DOHH2 (cell line): ENCODE measurements at regions not wholly inside any gene's neighbourhood (a gene's known extent, or its start where the extent isn't known, plus 50 kb on each side); places are given as distances from the start of the nearest gene placed in this dataset.

Source experiments
- H3F3A ChIP-seq: fragments of 200-600 bp; sonication (generic), shearing (Covaris generic); 2 replicates; pipeline ENCODE4 v1.6.0; 2016; ENCODE audit warnings: antibody characterized with exemption, mild to moderate bottlenecking; ENCODE audit not compliant: control insufficient read depth, insufficient read depth
- H3K27ac ChIP-seq: fragments of 200-600 bp; sonication (generic); 2 replicates; pipeline ENCODE4 v1.5.1; 2014; ENCODE audit warnings: low read depth, mild to moderate bottlenecking, low read length, moderate library complexity
- H3K27me3 ChIP-seq: fragments of 200-600 bp; sonication (generic); 2 replicates; pipeline ENCODE4 v1.6.1; 2014; ENCODE audit warnings: mild to moderate bottlenecking, low read length, mixed read lengths; ENCODE audit not compliant: control insufficient read depth
- H3K36me3 ChIP-seq: fragments of 200-600 bp; sonication (generic); 2 replicates; pipeline ENCODE4 v1.6.1; 2014; ENCODE audit warnings: mild to moderate bottlenecking, low read length, moderate library complexity, mixed read lengths; ENCODE audit not compliant: control insufficient read depth
- H3K4me1 ChIP-seq: fragments of 200-600 bp; sonication (generic); 2 replicates; pipeline ENCODE4 v1.6.1; 2014; ENCODE audit warnings: mild to moderate bottlenecking, low read length, mixed read lengths; ENCODE audit not compliant: control insufficient read depth
- H3K4me2 ChIP-seq: fragments of 200-600 bp; sonication (generic); 2 replicates; pipeline ENCODE4 v1.6.0; 2014; ENCODE audit warnings: mild to moderate bottlenecking, low read length, moderate library complexity
- H3K4me3 ChIP-seq: fragments of 200-600 bp; sonication (generic); 2 replicates; pipeline ENCODE4 v1.5.1; 2014; ENCODE audit warnings: mild to moderate bottlenecking, low read length, mixed read lengths
- H3K79me2 ChIP-seq: fragments of 200-600 bp; sonication (generic); 2 replicates; pipeline ENCODE4 v1.6.1; 2014; ENCODE audit warnings: mild to moderate bottlenecking, low read length, mixed read lengths; ENCODE audit not compliant: control insufficient read depth
- H3K9me2 ChIP-seq: fragments of 200-600 bp; sonication (generic); replicated peaks from 2 replicates; pipeline ENCODE4 v1.6.1; 2014; ENCODE audit warnings: mild to moderate bottlenecking, low read length, mixed read lengths; ENCODE audit not compliant: control insufficient read depth
- H3K9me3 ChIP-seq: fragments of 200-600 bp; sonication (generic); 2 replicates; pipeline ENCODE4 v1.6.1; 2014; ENCODE audit warnings: antibody characterized with exemption, low read length, mixed read lengths; ENCODE audit not compliant: control insufficient read depth, insufficient read depth
- H4K20me1 ChIP-seq: fragments of 200-600 bp; sonication (generic); 2 replicates; pipeline ENCODE4 v1.6.0; 2014; ENCODE audit warnings: low read depth, mild to moderate bottlenecking, antibody characterized with exemption, low read length, moderate library complexity; ENCODE audit not compliant: control insufficient read depth, insufficient read depth
- EZH2phosphoT487 ChIP-seq: fragments of 200-600 bp; sonication (generic); IDR thresholded peaks from 2 replicates; pipeline ENCODE4 v1.6.1; 2017; ENCODE audit warnings: borderline replicate concordance, mild to moderate bottlenecking, antibody characterized with exemption, low read length, moderate library complexity, mixed read lengths
- TF ChIP-seq, protein P1 (sequence below): fragments of 200-600 bp; sonication (generic); IDR thresholded peaks from one replicate; pipeline ENCODE4 v1.5.1; 2014; ENCODE audit warnings: antibody characterized with exemption, mild to moderate bottlenecking, low read depth, low read length; ENCODE audit not compliant: poor library complexity, severe bottlenecking

DNA sequence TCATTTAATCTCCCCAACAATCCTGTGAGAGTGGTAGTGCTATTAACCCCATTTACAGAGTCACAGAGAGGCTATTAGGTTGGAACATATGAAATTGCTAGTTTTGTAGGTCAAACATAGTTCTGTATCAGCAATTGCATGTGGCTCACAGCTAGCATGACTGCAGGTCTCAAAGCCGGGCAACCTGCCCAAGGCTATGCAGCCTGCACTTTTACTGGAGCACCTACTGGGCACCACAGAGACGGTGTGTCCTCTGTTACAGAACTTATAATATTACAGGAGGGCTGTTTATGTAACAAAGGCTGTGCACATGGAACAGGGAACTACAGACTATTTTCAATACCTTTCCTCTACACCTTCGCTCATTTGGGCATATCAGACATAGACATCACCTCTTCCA, 355.8 kb downstream of the RPS24 start:
- peaks cover 3% of the 10 kb centered on the region; the same call in 1 of the 2 replicates for H3K27me3 ChIP-seq
- H3K4me1 ChIP-seq: no peaks in the 10 kb centered on the region
- H3K4me2 ChIP-seq: no peak overlapping the region
- TF ChIP-seq, protein P1, sequence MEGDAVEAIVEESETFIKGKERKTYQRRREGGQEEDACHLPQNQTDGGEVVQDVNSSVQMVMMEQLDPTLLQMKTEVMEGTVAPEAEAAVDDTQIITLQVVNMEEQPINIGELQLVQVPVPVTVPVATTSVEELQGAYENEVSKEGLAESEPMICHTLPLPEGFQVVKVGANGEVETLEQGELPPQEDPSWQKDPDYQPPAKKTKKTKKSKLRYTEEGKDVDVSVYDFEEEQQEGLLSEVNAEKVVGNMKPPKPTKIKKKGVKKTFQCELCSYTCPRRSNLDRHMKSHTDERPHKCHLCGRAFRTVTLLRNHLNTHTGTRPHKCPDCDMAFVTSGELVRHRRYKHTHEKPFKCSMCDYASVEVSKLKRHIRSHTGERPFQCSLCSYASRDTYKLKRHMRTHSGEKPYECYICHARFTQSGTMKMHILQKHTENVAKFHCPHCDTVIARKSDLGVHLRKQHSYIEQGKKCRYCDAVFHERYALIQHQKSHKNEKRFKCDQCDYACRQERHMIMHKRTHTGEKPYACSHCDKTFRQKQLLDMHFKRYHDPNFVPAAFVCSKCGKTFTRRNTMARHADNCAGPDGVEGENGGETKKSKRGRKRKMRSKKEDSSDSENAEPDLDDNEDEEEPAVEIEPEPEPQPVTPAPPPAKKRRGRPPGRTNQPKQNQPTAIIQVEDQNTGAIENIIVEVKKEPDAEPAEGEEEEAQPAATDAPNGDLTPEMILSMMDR: no peak
- TF ChIP-seq EZH2phosphoT487: no peak
- H3K79me2 ChIP-seq: no peaks in the 10 kb centered on the region
- no peaks in the 10 kb centered on the region for H3K9me2 ChIP-seq
- H3K9me3 ChIP-seq: no peaks in the 10 kb centered on the region
- H3K27ac ChIP-seq: no peak overlapping the region
- no peaks in the 10 kb centered on the region for H3F3A ChIP-seq
- H4K20me1 ChIP-seq: no peaks in the 10 kb centered on the region
- no peaks in the 10 kb centered on the region for H3K36me3 ChIP-seq
- H3K4me3 ChIP-seq: no peak overlapping the region

- Histone ChIP-seq H3K27ac (no peak overlapping the region), H4K20me1 (no peaks in the 10 kb centered on the region), H3F3A (no peaks in the 10 kb centered on the region), H3K79me2 (no peaks in the 10 kb centered on the region), H3K36me3 (no peaks in the 10 kb centered on the region), H3K4me2 (no peak overlapping the region), H3K9me3 (no peaks in the 10 kb centered on the region), H3K4me3 (no peak overlapping the region), H3K4me1 (no peaks in the 10 kb centered on the region), H3K9me2 (no peaks in the 10 kb centered on the region), H3K27me3 (peaks cover 7% of the 10 kb centered on the region)
- TF ChIP-seq EZH2phosphoT487: no peak
- TF ChIP-seq, protein P1: no peak
Observed at GRCh38 chr10:78390051-78390450, 356.4 kb downstream of the RPS24 start.

GRCh38 chr10:78390817-78391216, 357.2 kb downstream of the RPS24 start:
- H3K9me2 ChIP-seq: no peaks in the 10 kb centered on the region
- TF ChIP-seq EZH2phosphoT487: no peak
- TF ChIP-seq, protein P1: no peak

More at GRCh38 chr10:78390817-78391216, 357.2 kb downstream of the RPS24 start:
- no peak overlapping the region for H3K4me2 ChIP-seq
- no peaks in the 10 kb centered on the region for H3K9me3 ChIP-seq
- H4K20me1 ChIP-seq: no peaks in the 10 kb centered on the region
- H3K4me3 ChIP-seq: no peak overlapping the region
- no peaks in the 10 kb centered on the region for H3K79me2 ChIP-seq
- no peaks in the 10 kb centered on the region for H3K4me1 ChIP-seq
- H3K27me3 ChIP-seq: peaks cover 15% of the 10 kb centered on the region
- H3K36me3 ChIP-seq: no peaks in the 10 kb centered on the region
- H3F3A ChIP-seq: no peaks in the 10 kb centered on the region
- no peak overlapping the region for H3K27ac ChIP-seq
